SW480 (cell line): ENCODE measurements at regions not wholly inside any gene's neighbourhood (a gene's known extent, or its start where the extent isn't known, plus 50 kb on each side); places are given as distances from the start of the nearest gene placed in this dataset.
"Not testable (repeated sequence)": the region's sequence is repeated elsewhere in the genome, so short reads cannot be mapped to it uniquely, and the experiment has no call there.

Experiments used
- DNase-seq: peaks from one replicate; pipeline ENCODE4 v3.0.0-alpha.2; 2016; ENCODE audit warnings: low spot score

DNA sequence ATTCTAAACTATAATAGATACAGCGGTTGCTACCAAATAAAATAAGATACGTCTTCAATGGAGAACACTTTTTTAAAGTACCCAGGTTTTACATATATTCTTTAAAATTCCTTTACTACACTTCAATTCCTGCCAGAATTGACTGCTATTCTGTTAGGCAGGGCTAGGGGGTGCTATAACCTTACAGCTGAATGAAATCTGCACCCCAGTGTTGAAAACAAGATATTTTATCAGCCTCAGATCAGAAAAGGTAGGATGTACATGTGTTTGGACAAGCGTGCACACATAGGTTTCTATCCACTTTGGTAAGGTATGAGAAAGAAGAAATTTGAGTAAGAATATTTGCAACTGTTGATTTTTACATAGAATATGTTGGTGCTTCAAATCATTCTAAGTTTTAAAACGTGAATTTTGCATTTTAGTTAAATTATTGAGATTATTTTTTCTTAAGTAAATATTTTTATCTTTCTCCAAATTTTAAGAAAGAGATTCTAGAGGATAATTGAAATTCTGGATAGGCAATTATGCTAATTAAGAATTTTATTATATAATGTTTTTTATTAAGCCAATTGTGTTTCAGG, 490.8 kb upstream of the ADGRL4 start:
- DNase-seq: peak; percentile 20

GRCh38 chr1:79496129-79496528, 489.6 kb upstream of the ADGRL4 start:
- DNase-seq: no peak

- DNase-seq: not testable (repeated sequence)
These were observed 487.2 kb upstream of the ADGRL4 start for GRCh38 chr1:79493702-79494101.

DNA sequence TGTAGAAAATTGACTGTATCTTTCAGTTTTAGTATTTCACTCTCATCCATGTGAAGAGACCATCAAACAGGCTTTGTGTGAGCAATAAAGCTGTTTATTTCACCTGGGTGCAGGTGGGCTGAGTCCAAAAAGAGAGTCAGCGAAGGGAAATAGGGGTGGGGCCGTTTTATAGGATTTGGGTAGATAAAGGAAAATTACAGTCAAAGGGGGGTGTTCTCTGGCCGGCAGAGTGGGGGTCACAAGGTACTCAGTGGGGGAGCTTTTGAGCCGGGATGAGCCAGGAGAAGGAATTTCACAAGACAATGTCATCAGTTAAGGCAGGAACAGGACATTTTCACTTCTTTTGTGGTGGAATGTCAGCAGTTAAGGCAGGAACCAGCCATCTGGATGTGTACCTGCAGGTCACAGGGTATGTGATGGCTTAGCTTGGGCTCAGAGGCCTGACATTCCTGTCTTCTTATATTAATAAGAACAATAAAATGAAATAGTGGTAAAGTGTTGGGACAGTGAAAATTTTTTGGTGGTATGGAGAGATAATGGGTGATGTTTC, 482.1 kb upstream of the ADGRL4 start:
- DNase-seq: not testable (repeated sequence)

DNA sequence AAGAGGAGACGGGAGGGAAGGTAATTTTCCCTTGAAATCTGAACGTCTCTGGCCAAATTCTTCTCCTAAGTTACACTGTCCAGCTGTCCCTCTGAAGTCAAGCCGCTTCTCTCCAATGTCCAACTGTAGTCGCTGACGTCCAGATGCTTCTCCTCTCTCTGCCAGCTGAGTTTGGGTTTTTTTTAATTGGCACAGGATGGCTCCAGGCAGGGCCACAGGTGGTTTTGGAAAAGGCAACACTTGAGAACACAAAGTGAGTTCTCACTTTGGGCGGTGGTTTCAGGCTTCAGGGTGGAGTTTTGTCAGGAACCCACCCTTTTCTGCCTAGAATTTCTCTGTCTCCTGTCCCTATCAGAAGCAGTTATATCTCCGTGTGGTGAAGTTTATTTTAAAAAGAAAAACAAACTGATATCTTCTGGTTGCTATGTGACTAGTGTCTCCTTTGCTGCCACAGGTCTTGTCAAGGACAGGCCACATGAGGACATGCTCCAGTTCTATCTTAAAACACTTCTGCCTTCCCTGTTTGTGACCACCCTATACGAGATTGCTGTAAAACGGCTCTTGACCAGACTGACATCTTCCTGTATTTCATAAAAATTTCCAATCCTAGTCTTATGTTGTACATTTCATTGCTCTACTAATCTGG, 472.3 kb upstream of the ADGRL4 start:
- DNase-seq: no peak

- no peak for DNase-seq
These were observed 471.6 kb upstream of the ADGRL4 start for GRCh38 chr1:79478160-79478559.

DNA sequence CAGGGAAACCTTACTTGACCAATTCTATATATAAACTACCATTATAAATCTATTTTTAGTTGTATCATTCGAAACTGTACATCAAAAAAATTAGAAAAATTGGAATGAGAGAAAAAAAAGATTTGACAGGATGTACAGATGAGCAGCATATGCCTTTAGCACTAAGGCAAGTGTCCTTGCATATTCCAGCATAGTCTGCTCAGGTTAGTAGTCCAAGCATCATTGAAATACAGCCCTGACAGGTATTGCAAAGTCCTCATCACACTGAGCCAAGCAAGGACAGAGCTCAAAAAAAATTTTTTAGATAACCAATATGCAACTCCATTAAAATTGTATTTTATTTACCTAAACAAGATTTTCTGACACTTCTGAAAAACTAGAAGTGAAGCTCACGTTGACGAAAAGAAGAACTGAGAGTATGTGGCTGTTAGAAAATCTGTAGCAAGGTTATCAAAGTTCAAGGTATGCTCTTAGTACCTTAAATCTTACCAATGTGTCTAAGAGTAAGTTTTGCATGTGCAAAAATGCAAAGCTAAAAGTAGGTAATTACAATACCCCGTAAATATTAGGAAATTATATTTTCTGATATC, 465.6 kb upstream of the ADGRL4 start:
- DNase-seq: no peak

DNA sequence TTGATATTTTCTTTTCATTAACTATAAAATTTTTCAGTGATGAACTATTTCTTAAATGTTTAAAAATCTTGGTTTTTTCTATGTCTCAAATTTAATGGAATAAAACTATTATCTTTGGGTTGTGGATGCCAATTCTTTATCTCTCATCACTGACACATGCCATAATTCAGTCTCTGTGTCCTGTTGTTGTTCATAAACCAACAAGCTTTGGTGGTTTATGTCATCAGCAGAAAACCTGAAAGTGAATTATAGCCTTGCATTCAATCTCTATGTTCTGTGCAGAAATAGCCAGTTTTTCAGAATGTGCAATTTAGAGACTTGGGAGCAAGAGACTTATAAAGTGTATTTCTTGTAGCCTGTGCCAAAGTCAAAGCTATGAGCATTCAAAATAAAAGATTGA, 462.6 kb upstream of the ADGRL4 start:
- no peak for DNase-seq

DNA sequence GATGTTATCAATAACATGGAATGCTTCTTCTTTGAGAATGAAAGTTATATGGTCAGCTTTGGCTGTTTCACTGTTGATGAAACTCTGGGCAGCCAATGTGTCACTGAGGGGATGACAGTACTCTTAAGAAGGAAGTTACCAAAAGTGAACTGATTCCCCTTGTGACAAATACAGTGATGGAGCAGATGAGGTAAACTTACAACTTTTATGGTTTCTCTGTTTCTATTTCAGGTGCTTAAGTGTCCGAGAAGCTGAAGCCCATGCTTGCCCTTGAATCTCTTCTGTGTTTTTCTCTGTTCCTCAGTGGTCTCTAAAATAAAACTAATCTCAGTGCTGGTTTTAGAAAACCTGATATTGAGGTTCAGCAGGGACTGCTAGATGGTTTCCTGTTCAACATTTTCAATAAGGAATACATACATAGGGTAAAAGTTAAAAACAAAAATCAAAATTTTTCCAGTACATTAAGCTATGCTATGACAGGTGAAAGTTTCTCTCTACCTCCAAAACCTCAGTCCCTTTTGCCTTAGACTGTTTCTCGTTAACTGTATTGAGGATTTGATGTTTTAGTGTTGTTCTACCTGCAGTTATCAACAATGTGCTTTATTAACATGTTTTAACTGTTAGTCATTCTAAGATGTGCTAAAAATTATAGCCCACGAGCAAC, 454.4 kb upstream of the ADGRL4 start:
- DNase-seq: no peak

- DNase-seq: no peak
These were observed 451.2 kb upstream of the ADGRL4 start for GRCh38 chr1:79457562-79458224.

DNA sequence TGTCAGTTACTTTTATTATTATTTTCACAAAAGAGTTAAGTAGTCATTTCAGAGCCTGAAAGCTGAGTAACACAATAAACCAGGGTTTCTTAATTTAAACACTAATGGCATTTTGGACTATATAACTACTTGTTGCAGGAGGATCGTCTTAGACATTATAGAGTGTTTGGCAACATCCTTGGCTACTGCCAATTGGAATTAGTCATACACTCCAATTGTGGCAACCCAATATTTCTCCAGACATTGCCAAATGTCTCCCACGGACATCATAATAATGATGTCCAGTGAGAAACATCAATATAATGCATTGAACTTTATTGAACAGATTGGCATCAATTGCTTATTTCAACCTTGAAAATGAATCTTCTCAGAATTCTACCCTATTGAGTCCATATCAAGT, 441.9 kb upstream of the ADGRL4 start:
- no peak for DNase-seq

GRCh38 chr1:79441238-79441637, 434.7 kb upstream of the ADGRL4 start:
- DNase-seq: no peak

DNA sequence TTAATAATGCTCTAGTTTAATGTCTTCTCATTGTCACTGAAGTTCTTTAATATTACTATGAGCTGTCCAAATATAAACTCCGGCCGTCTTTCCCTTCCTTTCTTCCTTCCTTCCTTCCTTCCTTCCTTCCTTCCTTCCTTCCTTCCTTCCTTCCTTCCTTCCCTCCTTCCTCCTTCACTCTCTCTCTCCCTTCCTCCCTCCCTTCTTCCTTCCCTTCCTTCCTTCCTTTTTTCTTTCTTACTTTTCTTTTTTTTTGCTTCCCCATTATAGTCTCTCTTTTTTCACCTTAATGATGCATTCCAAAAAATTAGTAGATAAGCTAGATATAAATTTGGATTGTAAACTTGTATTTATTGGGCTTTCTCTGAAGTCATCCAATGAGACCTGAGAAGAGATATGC, 431.0 kb upstream of the ADGRL4 start:
- DNase-seq: no peak

DNA sequence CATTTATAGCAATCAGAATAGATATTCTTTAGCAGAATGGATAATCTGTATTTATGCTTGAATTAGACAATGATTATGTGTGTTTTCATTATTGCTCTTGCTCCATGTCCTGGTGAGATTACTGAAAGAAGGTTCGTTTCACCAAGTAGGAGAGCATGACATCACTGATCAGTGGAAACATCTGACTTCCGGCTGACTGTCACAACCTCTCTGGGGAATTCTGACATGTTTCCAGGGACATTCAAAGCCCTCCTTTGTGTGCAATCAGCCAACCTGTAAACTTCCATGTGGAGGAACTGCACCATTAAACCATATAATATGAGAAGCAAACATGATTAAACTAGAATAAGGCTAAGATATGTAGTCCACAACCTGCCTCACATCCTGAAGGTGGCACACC, 424.8 kb upstream of the ADGRL4 start:
- no peak for DNase-seq

DNA sequence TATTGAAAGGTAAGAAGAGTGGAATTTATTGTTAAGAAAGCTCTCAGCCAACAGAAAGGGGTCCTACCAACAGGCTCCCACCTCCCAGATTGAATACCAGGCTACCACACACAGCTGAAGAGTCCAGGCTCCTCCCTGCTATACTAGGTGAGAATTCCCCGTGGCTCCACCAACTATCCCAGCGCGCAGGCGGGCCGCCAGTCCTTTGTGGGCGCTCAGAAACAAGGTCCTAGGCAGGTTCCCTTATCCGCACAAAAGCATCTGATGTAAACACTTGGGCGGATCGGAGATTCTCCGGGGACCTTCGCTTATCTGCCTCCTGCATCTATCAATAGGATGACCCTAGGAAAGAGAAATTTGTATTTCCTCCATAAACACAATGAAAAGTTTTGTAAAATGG, 423.9 kb upstream of the ADGRL4 start:
- DNase-seq: no peak

GRCh38 chr1:79422726-79423125, 416.2 kb upstream of the ADGRL4 start:
- no peak for DNase-seq

DNA sequence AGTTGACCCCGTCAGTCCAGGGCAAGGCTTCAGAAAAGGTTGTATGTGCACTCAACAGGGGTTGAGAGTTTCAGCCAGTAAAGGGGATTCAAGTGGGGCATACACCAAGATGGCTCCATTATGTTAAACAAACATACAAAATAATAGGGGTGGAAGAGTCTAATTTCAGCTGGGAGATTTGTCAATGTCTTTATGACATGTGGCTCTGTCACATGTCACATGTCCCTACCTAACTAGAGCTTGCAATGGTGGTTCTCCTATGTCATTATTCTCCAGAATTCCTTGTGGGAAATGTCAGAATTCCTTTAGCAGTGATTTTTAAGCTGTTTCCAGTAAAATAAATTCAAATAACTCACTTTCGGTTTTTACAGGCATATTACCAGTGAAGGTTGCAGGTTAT, 392.0 kb upstream of the ADGRL4 start:
- no peak for DNase-seq

GRCh38 chr1:79396901-79397300, 390.4 kb upstream of the ADGRL4 start:
- no peak for DNase-seq

- DNase-seq: no peak
These were observed 382.3 kb upstream of the ADGRL4 start for GRCh38 chr1:79388694-79389361.

DNA sequence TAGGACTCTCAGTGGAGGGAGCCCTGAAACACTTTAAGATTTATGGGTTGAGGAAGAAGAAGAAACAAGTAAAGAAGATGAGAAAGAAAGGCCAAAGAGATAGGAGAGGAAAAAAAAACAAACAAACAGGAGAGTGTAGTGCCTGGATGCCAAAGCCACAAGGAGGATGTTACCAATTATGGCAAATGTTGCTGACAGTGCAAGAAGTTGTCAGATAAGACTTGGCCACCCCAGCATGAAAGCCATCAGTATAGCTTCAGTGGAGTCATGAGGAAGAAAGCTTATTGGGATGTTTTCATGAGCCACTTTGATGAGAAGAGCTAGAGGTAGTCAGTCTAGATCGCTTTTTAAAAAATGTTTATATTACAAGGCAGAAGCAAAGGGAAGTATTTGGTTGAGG, 380.2 kb upstream of the ADGRL4 start:
- DNase-seq: no peak

DNA sequence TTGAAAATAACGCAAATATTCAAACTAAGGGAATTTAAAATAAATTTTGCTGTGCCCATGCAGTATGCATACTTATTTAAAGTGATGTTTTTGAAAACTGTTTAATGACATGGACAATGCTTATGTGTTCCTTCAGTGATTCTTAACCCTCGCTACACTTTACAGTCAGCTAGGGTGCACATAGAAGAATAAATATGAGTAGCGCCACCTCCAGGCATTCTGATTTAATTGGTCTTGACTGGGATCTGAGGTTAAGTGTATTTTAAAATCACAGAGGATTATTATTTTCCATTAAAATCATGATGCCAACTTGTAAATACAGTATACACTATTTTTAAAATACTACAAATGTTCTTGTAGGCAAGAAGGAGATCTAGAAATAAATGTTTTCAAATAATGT, 373.5 kb upstream of the ADGRL4 start:
- no peak for DNase-seq

GRCh38 chr1:79376106-79376505, 369.6 kb upstream of the ADGRL4 start:
- no peak for DNase-seq
